ENCODE measurements at regions not wholly inside any gene's neighbourhood (a gene's known extent, or its start where the extent isn't known, plus 50 kb on each side); places are given as distances from the start of the nearest gene placed in this dataset.

GRCh38 chr7:80287400-80288174 lies 153.0 kb downstream of the GNAI1 start:
- no peak overlapping the region for H3K4me3 ChIP-seq (ENCODE audit: low read depth, low read length)
- no peak for TF ChIP-seq CTCF (conservative IDR thresholded peaks at IDR 0.05; ENCODE audit: low read depth, low read length)
- no peak for DNase-seq (ENCODE audit: low read depth)

- no peak for DNase-seq (ENCODE audit: low read depth)
- TF ChIP-seq CTCF (conservative IDR thresholded peaks at IDR 0.05; ENCODE audit: low read depth, low read length), result no peak
- no peak overlapping the region for H3K4me3 ChIP-seq (ENCODE audit: low read depth, low read length)
Observed at GRCh38 chr7:80286611-80287010, 152.0 kb downstream of the GNAI1 start.

GRCh38 chr7:80284855-80285254 lies 150.2 kb downstream of the GNAI1 start:
- no peak for DNase-seq (ENCODE audit: low read depth)
- TF ChIP-seq CTCF (conservative IDR thresholded peaks at IDR 0.05; ENCODE audit: low read depth, low read length), result no peak

GRCh38 chr7:80279760-80280159 lies 145.1 kb downstream of the GNAI1 start:
- no peak for DNase-seq (ENCODE audit: low read depth)
- TF ChIP-seq CTCF (conservative IDR thresholded peaks at IDR 0.05; ENCODE audit: low read depth, low read length), result no peak
- no peak overlapping the region for H3K4me3 ChIP-seq (ENCODE audit: low read depth, low read length)

More at GRCh38 chr7:80284855-80285254, 150.2 kb downstream of the GNAI1 start:
- no peak overlapping the region for H3K4me3 ChIP-seq (ENCODE audit: low read depth, low read length)

- TF ChIP-seq CTCF (conservative IDR thresholded peaks at IDR 0.05; ENCODE audit: low read depth, low read length), result no peak
- DNase-seq (ENCODE audit: low read depth), result no peak
- no peak overlapping the region for H3K4me3 ChIP-seq (ENCODE audit: low read depth, low read length)
Observed at GRCh38 chr7:80278737-80279136, 144.1 kb downstream of the GNAI1 start.

GRCh38 chr7:80277434-80278427 lies 143.1 kb downstream of the GNAI1 start:
- H3K4me3 ChIP-seq (ENCODE audit: low read depth, low read length), result no peak overlapping the region
- TF ChIP-seq CTCF (conservative IDR thresholded peaks at IDR 0.05; ENCODE audit: low read depth, low read length), result no peak
- peak; percentile 95 for DNase-seq (ENCODE audit: low read depth)
